ENCODE measurements at regions not wholly inside any gene's neighbourhood (a gene's known extent, or its start where the extent isn't known, plus 50 kb on each side); places are given as distances from the start of the nearest gene placed in this dataset.
"Not testable (repeated sequence)": the region's sequence is repeated elsewhere in the genome, so short reads cannot be mapped to it uniquely, and the experiment has no call there.

GRCh38 chr10:123275136-123275564, 120.9 kb downstream of the BUB3 start:
- H3K4me3 ChIP-seq (ENCODE audit: control insufficient read depth, low read depth, low read length): no peak overlapping the region
- DNase-seq (ENCODE audit: low read depth): no peak
- TF ChIP-seq CTCF (IDR thresholded peaks at IDR 0.05; ENCODE audit: control insufficient read depth, insufficient read depth, low read depth, low read length, missing control alignments): no peak

GRCh38 chr10:123278445-123278844, 124.2 kb downstream of the BUB3 start:
- no peak overlapping the region for H3K4me3 ChIP-seq (ENCODE audit: control insufficient read depth, low read depth, low read length)
- DNase-seq (ENCODE audit: low read depth): no peak
- no peak for TF ChIP-seq CTCF (IDR thresholded peaks at IDR 0.05; ENCODE audit: control insufficient read depth, insufficient read depth, low read depth, low read length, missing control alignments)

GRCh38 chr10:123283371-123283770, 129.2 kb downstream of the BUB3 start:
- not testable (repeated sequence) for H3K4me3 ChIP-seq (ENCODE audit: control insufficient read depth, low read depth, low read length); DNase-seq (ENCODE audit: low read depth)

GRCh38 chr10:123284022-123284421, 129.8 kb downstream of the BUB3 start:
- no peak for DNase-seq (ENCODE audit: low read depth)
- H3K4me3 ChIP-seq (ENCODE audit: control insufficient read depth, low read depth, low read length): no peak overlapping the region
- no peak for TF ChIP-seq CTCF (IDR thresholded peaks at IDR 0.05; ENCODE audit: control insufficient read depth, insufficient read depth, low read depth, low read length, missing control alignments)

GRCh38 chr10:123287594-123288247, 133.5 kb downstream of the BUB3 start:
- H3K4me3 ChIP-seq (ENCODE audit: control insufficient read depth, low read depth, low read length): no peak overlapping the region

GRCh38 chr10:123289432-123289831, 135.2 kb downstream of the BUB3 start:
- DNase-seq (ENCODE audit: low read depth): no peak
- H3K4me3 ChIP-seq (ENCODE audit: control insufficient read depth, low read depth, low read length): no peak overlapping the region
- no peak for TF ChIP-seq CTCF (IDR thresholded peaks at IDR 0.05; ENCODE audit: control insufficient read depth, insufficient read depth, low read depth, low read length, missing control alignments)

More at GRCh38 chr10:123287594-123288247, 133.5 kb downstream of the BUB3 start:
- no peak for DNase-seq (ENCODE audit: low read depth)
- no peak for TF ChIP-seq CTCF (IDR thresholded peaks at IDR 0.05; ENCODE audit: control insufficient read depth, insufficient read depth, low read depth, low read length, missing control alignments)

- no peak for TF ChIP-seq CTCF (IDR thresholded peaks at IDR 0.05; ENCODE audit: control insufficient read depth, insufficient read depth, low read depth, low read length, missing control alignments)
Measured at GRCh38 chr10:123294109-123294508, 139.9 kb downstream of the BUB3 start.

More at GRCh38 chr10:123294109-123294508, 139.9 kb downstream of the BUB3 start:
- no peak for DNase-seq (ENCODE audit: low read depth)
- H3K4me3 ChIP-seq (ENCODE audit: control insufficient read depth, low read depth, low read length): no peak overlapping the region
